H1 (cell line): ENCODE measurements at regions not wholly inside any gene's neighbourhood (a gene's known extent, or its start where the extent isn't known, plus 50 kb on each side); places are given as distances from the start of the nearest gene placed in this dataset.

Experiments used
- ATF2 ChIP-seq: IDR thresholded peaks from 2 replicates; pipeline ENCODE4 v1.6.1; 2012; ENCODE audit warnings: low read length, inconsistent platforms
- CBX5 ChIP-seq: fragments of 300-800, 300-1000 bp; sonication (generic); IDR thresholded peaks from 2 replicates; pipeline ENCODE4 v1.7.1; 2016; ENCODE audit warnings: antibody characterized with exemption, low read length, low read depth
- GTF2F1 ChIP-seq: IDR thresholded peaks from 2 replicates; pipeline ENCODE4 v1.6.1; 2012; ENCODE audit warnings: low read depth, low read length, improper control_type of control experiment, borderline replicate concordance
- HDAC6 ChIP-seq: IDR thresholded peaks from one replicate; pipeline ENCODE4 v1.7.1; 2012; ENCODE audit warnings: low read depth, mild to moderate bottlenecking, inconsistent platforms, low read length, moderate library complexity
- POLR2AphosphoS5 ChIP-seq: IDR thresholded peaks from 2 replicates; pipeline ENCODE4 v1.6.1; 2011; ENCODE audit warnings: low read depth, low read length
- TAF1 ChIP-seq: IDR thresholded peaks from 2 replicates; pipeline ENCODE4 v1.6.1; 2011; ENCODE audit warnings: mild to moderate bottlenecking, low read depth, low read length
- TEAD4 ChIP-seq: IDR thresholded peaks from 2 replicates; pipeline ENCODE4 v1.6.1; 2012; ENCODE audit warnings: low read depth, low read length, inconsistent platforms, mixed read lengths
- ZNF274 ChIP-seq: IDR thresholded peaks from 2 replicates; pipeline ENCODE4 v1.7.0; 2012; ENCODE audit warnings: low read length, borderline replicate concordance; ENCODE audit errors: extremely low read depth
- TF ChIP-seq, protein P1 (sequence below): fragments of 300-600 bp; sonication (generic); IDR thresholded peaks from 2 replicates; pipeline ENCODE4 v1.7.1; 2012; ENCODE audit warnings: low read length, moderate library complexity, mild to moderate bottlenecking, inconsistent platforms; ENCODE audit not compliant: insufficient replicate concordance

DNA sequence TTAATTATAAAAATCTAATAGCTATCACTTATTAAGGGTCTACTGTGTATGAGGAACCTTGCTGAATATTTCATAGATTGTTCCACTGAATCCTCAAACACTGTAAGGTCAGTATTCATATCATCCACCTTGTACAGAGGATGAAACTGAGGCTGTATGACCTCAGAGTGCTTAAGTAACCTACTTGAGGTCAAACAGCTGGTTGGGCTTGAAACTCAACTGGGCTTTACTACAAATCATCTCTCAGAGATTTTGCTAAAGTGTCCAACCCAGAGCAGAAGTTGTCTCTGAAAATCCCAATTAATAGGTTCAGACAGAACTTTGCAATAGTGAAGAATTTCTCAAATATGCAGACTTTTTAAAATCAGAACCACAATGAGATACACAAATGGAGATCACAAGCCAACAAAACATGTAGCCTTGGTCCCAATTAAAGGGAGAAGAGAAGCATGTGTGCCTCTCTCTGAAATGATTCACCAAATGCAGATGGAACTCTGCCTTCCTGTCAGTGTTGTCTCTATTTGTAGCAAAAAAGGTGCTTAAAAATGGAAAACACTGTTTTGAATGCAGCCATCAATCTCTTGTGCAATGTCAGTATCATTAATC, 131.4 kb downstream of the FAM114A2 start (continued):
- TF ChIP-seq, protein P1, sequence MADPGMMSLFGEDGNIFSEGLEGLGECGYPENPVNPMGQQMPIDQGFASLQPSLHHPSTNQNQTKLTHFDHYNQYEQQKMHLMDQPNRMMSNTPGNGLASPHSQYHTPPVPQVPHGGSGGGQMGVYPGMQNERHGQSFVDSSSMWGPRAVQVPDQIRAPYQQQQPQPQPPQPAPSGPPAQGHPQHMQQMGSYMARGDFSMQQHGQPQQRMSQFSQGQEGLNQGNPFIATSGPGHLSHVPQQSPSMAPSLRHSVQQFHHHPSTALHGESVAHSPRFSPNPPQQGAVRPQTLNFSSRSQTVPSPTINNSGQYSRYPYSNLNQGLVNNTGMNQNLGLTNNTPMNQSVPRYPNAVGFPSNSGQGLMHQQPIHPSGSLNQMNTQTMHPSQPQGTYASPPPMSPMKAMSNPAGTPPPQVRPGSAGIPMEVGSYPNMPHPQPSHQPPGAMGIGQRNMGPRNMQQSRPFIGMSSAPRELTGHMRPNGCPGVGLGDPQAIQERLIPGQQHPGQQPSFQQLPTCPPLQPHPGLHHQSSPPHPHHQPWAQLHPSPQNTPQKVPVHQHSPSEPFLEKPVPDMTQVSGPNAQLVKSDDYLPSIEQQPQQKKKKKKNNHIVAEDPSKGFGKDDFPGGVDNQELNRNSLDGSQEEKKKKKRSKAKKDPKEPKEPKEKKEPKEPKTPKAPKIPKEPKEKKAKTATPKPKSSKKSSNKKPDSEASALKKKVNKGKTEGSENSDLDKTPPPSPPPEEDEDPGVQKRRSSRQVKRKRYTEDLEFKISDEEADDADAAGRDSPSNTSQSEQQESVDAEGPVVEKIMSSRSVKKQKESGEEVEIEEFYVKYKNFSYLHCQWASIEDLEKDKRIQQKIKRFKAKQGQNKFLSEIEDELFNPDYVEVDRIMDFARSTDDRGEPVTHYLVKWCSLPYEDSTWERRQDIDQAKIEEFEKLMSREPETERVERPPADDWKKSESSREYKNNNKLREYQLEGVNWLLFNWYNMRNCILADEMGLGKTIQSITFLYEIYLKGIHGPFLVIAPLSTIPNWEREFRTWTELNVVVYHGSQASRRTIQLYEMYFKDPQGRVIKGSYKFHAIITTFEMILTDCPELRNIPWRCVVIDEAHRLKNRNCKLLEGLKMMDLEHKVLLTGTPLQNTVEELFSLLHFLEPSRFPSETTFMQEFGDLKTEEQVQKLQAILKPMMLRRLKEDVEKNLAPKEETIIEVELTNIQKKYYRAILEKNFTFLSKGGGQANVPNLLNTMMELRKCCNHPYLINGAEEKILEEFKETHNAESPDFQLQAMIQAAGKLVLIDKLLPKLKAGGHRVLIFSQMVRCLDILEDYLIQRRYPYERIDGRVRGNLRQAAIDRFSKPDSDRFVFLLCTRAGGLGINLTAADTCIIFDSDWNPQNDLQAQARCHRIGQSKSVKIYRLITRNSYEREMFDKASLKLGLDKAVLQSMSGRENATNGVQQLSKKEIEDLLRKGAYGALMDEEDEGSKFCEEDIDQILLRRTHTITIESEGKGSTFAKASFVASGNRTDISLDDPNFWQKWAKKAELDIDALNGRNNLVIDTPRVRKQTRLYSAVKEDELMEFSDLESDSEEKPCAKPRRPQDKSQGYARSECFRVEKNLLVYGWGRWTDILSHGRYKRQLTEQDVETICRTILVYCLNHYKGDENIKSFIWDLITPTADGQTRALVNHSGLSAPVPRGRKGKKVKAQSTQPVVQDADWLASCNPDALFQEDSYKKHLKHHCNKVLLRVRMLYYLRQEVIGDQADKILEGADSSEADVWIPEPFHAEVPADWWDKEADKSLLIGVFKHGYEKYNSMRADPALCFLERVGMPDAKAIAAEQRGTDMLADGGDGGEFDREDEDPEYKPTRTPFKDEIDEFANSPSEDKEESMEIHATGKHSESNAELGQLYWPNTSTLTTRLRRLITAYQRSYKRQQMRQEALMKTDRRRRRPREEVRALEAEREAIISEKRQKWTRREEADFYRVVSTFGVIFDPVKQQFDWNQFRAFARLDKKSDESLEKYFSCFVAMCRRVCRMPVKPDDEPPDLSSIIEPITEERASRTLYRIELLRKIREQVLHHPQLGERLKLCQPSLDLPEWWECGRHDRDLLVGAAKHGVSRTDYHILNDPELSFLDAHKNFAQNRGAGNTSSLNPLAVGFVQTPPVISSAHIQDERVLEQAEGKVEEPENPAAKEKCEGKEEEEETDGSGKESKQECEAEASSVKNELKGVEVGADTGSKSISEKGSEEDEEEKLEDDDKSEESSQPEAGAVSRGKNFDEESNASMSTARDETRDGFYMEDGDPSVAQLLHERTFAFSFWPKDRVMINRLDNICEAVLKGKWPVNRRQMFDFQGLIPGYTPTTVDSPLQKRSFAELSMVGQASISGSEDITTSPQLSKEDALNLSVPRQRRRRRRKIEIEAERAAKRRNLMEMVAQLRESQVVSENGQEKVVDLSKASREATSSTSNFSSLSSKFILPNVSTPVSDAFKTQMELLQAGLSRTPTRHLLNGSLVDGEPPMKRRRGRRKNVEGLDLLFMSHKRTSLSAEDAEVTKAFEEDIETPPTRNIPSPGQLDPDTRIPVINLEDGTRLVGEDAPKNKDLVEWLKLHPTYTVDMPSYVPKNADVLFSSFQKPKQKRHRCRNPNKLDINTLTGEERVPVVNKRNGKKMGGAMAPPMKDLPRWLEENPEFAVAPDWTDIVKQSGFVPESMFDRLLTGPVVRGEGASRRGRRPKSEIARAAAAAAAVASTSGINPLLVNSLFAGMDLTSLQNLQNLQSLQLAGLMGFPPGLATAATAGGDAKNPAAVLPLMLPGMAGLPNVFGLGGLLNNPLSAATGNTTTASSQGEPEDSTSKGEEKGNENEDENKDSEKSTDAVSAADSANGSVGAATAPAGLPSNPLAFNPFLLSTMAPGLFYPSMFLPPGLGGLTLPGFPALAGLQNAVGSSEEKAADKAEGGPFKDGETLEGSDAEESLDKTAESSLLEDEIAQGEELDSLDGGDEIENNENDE, result no peak
- TF ChIP-seq TEAD4 (no peak), POLR2AphosphoS5 (no peak), TAF1 (no peak), HDAC6 (no peak), ATF2 (no peak), CBX5 (no peak), GTF2F1 (no peak), ZNF274 (no peak)
